PC-9 (cell line): ENCODE measurements at regions not wholly inside any gene's neighbourhood (a gene's known extent, or its start where the extent isn't known, plus 50 kb on each side); places are given as distances from the start of the nearest gene placed in this dataset.

ENCODE experiments used
- CTCF ChIP-seq: fragments of 200-600 bp; sonication (generic); conservative IDR thresholded peaks from 2 replicates; pipeline ENCODE4 v1.6.1; 2017; ENCODE audit warnings: mixed run types, antibody characterized with exemption, mild to moderate bottlenecking, moderate library complexity
- EZH2 ChIP-seq: fragments of 200-600 bp; sonication (generic); IDR thresholded peaks from 2 replicates; pipeline ENCODE4 v1.8.0; 2017; ENCODE audit warnings: antibody characterized with exemption, low read depth

GRCh38 chr3:186427627-186428281 lies 65.7 kb upstream of the DGKG start:
- TF ChIP-seq CTCF = no peak
- no peak for TF ChIP-seq EZH2
